OCI-LY3 (cell line): ENCODE measurements at regions not wholly inside any gene's neighbourhood (a gene's known extent, or its start where the extent isn't known, plus 50 kb on each side); places are given as distances from the start of the nearest gene placed in this dataset.

Experiments
- H2AFZ ChIP-seq: fragments of 200-600, 300-600 bp; shearing (Covaris generic); 2 replicates; pipeline ENCODE4 v1.6.0; 2014; ENCODE audit warnings: antibody characterized with exemption, low read depth, low read length
- H3K27ac ChIP-seq: fragments of 200-600, 300-600 bp; sonication (generic); 2 replicates; pipeline ENCODE4 v1.5.1; 2014; ENCODE audit warnings: mild to moderate bottlenecking, low read length, moderate library complexity, mixed read lengths
- H3K27me3 ChIP-seq: fragments of 200-600, 300-600 bp; sonication (generic); 2 replicates; pipeline ENCODE4 v1.6.1; 2014; ENCODE audit warnings: low read depth, low read length, mixed read lengths
- H3K36me3 ChIP-seq: fragments of 200-600, 300-600 bp; sonication (generic); replicated peaks from 2 replicates; pipeline ENCODE3; 2014; ENCODE audit warnings: low read depth, low read length, mixed read lengths
- H3K4me1 ChIP-seq: fragments of 300-600, 200-600 bp; sonication (generic); 2 replicates; pipeline ENCODE4 v1.6.1; 2014; ENCODE audit warnings: low read length, mixed read lengths
- H3K4me2 ChIP-seq: fragments of 200-600, 300-600 bp; sonication (generic); 2 replicates; pipeline ENCODE4 v1.6.1; 2014; ENCODE audit warnings: low read length, mixed read lengths
- H3K4me3 ChIP-seq: fragments of 300-600, 200-600 bp; sonication (generic); 2 replicates; pipeline ENCODE4 v1.5.1; 2014; ENCODE audit warnings: antibody characterized with exemption, mild to moderate bottlenecking, low read length, moderate library complexity
- H3K79me2 ChIP-seq: fragments of 300-600, 200-600 bp; shearing (Covaris generic); 2 replicates; pipeline ENCODE4 v1.6.1; 2014; ENCODE audit warnings: mild to moderate bottlenecking, low read length, mixed read lengths
- H3K9ac ChIP-seq: fragments of 300-600, 200-600 bp; shearing (Covaris generic); 2 replicates; pipeline ENCODE4 v1.6.0; 2014; ENCODE audit warnings: mild to moderate bottlenecking, low read length, moderate library complexity
- H3K9me3 ChIP-seq: fragments of 200-600, 300-600 bp; shearing (Covaris generic); 2 replicates; pipeline ENCODE4 v1.6.1; 2014; ENCODE audit warnings: low read length, mixed read lengths; ENCODE audit not compliant: insufficient read depth
- H4K20me1 ChIP-seq: fragments of 200-600, 300-600 bp; sonication (generic); 2 replicates; pipeline ENCODE4 v1.6.1; 2016; ENCODE audit warnings: low read length, mixed read lengths; ENCODE audit not compliant: insufficient read depth
- EZH2phosphoT487 ChIP-seq: fragments of 200-600 bp; shearing (Covaris generic); IDR thresholded peaks from 2 replicates; pipeline ENCODE4 v1.6.1; 2018; ENCODE audit warnings: antibody characterized with exemption, mixed run types, low read depth
- TF ChIP-seq, protein P1 (sequence below): fragments of 200-600, 300-600 bp; sonication (generic); IDR thresholded peaks from 2 replicates; pipeline ENCODE4 v1.5.1; 2014; ENCODE audit warnings: antibody characterized with exemption, low read length, low read depth

DNA sequence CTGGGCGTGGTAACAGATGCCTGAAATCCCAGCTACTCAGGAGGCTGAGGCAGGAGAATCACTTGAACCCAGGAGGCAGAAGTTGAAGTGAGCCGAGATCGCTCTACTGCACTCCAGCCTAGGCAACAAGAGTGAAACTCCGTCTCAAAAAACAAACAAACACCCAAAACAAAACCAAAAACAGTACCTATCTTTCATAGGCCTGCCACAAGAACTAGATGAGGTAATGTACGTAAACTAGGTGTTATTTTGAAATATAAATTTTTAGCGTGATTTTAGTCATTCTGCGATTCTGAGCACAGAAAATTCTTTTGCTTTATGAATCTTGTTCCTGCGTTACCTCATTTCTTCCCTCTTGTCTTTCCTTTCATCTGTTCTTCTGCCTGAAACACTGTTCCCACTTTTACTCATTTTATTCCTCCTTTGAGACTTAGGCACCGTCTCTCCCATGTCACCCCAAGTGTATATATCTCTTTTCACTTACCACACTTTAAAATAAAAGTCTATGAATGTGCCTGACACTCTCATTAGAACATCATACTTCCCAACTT, 238.2 kb upstream of the HTR2A start:
- Histone ChIP-seq H3K4me1 (peaks cover 7% of the 10 kb centered on the region), H3K9ac (no peak overlapping the region), H3K36me3 (no peaks in the 10 kb centered on the region), H3K4me3 (no peak overlapping the region), H3K27ac (no peak overlapping the region), H2AFZ (no peak overlapping the region), H3K27me3 (peaks cover 10% of the 10 kb centered on the region; the same call in 1 of the 2 replicates), H3K79me2 (no peaks in the 10 kb centered on the region), H3K9me3 (no peaks in the 10 kb centered on the region), H3K4me2 (no peak overlapping the region), H4K20me1 (no peaks in the 10 kb centered on the region)
- no peak for TF ChIP-seq EZH2phosphoT487
- TF ChIP-seq, protein P1, sequence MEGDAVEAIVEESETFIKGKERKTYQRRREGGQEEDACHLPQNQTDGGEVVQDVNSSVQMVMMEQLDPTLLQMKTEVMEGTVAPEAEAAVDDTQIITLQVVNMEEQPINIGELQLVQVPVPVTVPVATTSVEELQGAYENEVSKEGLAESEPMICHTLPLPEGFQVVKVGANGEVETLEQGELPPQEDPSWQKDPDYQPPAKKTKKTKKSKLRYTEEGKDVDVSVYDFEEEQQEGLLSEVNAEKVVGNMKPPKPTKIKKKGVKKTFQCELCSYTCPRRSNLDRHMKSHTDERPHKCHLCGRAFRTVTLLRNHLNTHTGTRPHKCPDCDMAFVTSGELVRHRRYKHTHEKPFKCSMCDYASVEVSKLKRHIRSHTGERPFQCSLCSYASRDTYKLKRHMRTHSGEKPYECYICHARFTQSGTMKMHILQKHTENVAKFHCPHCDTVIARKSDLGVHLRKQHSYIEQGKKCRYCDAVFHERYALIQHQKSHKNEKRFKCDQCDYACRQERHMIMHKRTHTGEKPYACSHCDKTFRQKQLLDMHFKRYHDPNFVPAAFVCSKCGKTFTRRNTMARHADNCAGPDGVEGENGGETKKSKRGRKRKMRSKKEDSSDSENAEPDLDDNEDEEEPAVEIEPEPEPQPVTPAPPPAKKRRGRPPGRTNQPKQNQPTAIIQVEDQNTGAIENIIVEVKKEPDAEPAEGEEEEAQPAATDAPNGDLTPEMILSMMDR, result no peak

DNA sequence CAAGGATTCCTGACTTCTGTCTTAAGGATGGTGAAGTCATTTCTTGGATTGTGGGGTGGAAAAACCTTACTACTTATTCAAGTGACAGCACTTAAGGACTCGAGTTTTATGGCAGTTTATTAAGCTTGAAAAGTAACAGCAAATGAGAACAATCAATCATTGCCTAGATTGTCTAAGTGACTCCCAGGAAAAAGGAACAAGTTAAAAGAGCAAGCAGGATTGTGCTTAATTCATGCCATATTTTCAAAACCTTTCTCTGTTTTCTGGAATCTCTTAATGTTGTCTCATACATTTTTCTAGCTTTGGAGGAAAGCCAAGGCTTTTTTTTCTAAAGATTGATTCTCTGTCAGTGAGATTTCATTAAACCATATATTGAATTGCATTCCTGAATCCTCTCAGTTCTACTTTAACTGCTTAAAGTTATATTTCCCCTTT, 236.2 kb upstream of the HTR2A start:
- no peak overlapping the region for H2AFZ ChIP-seq
- no peak overlapping the region for H3K27ac ChIP-seq
- H3K4me3 ChIP-seq, result no peak overlapping the region
- H3K36me3 ChIP-seq, result no peaks in the 10 kb centered on the region
- H3K9ac ChIP-seq, result no peak overlapping the region
- no peak overlapping the region for H3K4me2 ChIP-seq
- no peak for TF ChIP-seq EZH2phosphoT487
- TF ChIP-seq, protein P1, result no peak
- H3K4me1 ChIP-seq, result no peaks in the 10 kb centered on the region
- H3K27me3 ChIP-seq, result peaks cover 11% of the 10 kb centered on the region; the same call in 1 of the 2 replicates
- H3K9me3 ChIP-seq, result no peaks in the 10 kb centered on the region
- no peaks in the 10 kb centered on the region for H3K79me2 ChIP-seq
- H4K20me1 ChIP-seq, result no peaks in the 10 kb centered on the region

DNA sequence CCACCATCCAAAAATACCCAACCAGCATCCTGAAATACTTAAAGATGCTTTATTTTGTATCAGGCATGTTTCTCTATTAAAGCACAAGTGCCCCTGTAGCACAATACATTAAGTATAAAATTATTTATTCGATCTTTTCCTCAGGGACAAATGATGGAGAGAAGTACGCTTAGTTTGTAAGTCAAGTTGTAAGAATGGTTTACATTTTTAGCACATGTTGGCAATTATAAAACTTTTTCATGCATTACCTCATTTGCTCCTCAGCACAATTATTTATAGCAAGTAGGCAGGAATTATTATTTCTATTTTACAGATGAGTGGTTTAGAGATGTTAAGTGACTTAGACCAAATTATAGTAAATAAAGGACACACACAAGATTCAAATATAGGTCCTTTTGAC, 232.6 kb upstream of the HTR2A start:
- H3K4me2 ChIP-seq, result no peak overlapping the region
- H3K4me3 ChIP-seq, result no peak overlapping the region
- H3K9ac ChIP-seq, result no peak overlapping the region
- H2AFZ ChIP-seq, result no peak overlapping the region
- H3K36me3 ChIP-seq, result no peaks in the 10 kb centered on the region
- no peaks in the 10 kb centered on the region for H3K4me1 ChIP-seq
- TF ChIP-seq, protein P1, result no peak
- no peak for TF ChIP-seq EZH2phosphoT487
- no peak overlapping the region for H3K27ac ChIP-seq
- no peaks in the 10 kb centered on the region for H3K79me2 ChIP-seq
- no peaks in the 10 kb centered on the region for H4K20me1 ChIP-seq
- H3K27me3 ChIP-seq, result peaks cover 11% of the 10 kb centered on the region; the same call in 1 of the 2 replicates
- no peaks in the 10 kb centered on the region for H3K9me3 ChIP-seq

DNA sequence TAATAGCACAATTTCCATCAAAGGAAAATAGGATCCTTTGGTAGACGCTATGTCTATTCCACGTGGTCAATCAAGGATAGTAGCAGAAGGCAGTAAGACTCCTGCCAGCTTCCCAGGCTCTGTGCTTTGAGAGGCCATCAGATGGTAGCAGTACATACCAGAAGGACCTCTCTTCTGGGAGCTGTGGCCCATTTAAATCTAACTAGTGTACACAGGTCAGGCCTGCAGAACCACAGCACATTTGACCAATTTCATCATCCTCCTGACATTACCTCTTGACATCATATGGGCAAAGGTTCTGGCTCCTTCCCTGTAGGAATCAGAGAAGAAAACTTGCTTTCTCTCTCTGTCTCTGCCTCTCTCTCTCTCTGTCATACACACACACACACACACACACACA, 229.6 kb upstream of the HTR2A start:
- Histone ChIP-seq H3K4me1 (no peaks in the 10 kb centered on the region), H3K4me3 (no peak overlapping the region), H3K79me2 (no peaks in the 10 kb centered on the region), H3K9me3 (no peaks in the 10 kb centered on the region), H3K9ac (no peak overlapping the region), H2AFZ (no peak overlapping the region), H3K4me2 (no peak overlapping the region), H4K20me1 (no peaks in the 10 kb centered on the region), H3K27me3 (peaks cover 11% of the 10 kb centered on the region; the same call in 1 of the 2 replicates), H3K27ac (no peak overlapping the region), H3K36me3 (no peaks in the 10 kb centered on the region)
- TF ChIP-seq EZH2phosphoT487, result no peak
- TF ChIP-seq, protein P1, result peak; percentile 46
